Keratinocyte (primary cell): ENCODE measurements at regions not wholly inside any gene's neighbourhood (a gene's known extent, or its start where the extent isn't known, plus 50 kb on each side); places are given as distances from the start of the nearest gene placed in this dataset.
A peak's percentile ranks its signal among the peaks of the same experiment; 100 is the strongest.

ENCODE experiments used
- DNase-seq: peaks from one replicate; pipeline ENCODE4 v3.0.0-alpha.2; 2011; ENCODE audit warnings: low read depth, missing footprints, low spot score
- FAIRE-seq: peaks from 2 replicates; lab custom pipeline; 2011; peaks lifted over from hg19 to GRCh38; lab: Jason Lieb, UNC
- H2AFZ ChIP-seq: 2 replicates; pipeline ENCODE4 v1.6.0; 2012; ENCODE audit warnings: low read length, control low read depth, inconsistent platforms; ENCODE audit not compliant: control insufficient read depth
- H3K27ac ChIP-seq: 2 replicates; pipeline ENCODE4 v1.5.1; 2011; ENCODE audit warnings: low read length; ENCODE audit not compliant: control insufficient read depth, insufficient read depth
- H3K27me3 ChIP-seq: 3 replicates; pipeline ENCODE4 v1.6.0; 2011; ENCODE audit warnings: low read length; ENCODE audit not compliant: control insufficient read depth, insufficient read depth; ENCODE audit errors: extremely low read depth
- H3K36me3 ChIP-seq, 2 experiments: 2 replicates in 1 of 2; 3 replicates in 1 of 2; pipeline ENCODE4 v1.5.1; 2011; ENCODE audit warnings: low read length in 2 of 2, mild to moderate bottlenecking in 1 of 2; ENCODE audit not compliant: control insufficient read depth in 2 of 2, insufficient read depth in 2 of 2; ENCODE audit errors: extremely low read depth in 1 of 2
- H3K4me1 ChIP-seq: 3 replicates; pipeline ENCODE4 v1.5.1; 2011; ENCODE audit warnings: low read length; ENCODE audit not compliant: control insufficient read depth, insufficient read depth; ENCODE audit errors: extremely low read depth
- H3K4me2 ChIP-seq: 3 replicates; pipeline ENCODE4 v1.6.0; 2011; ENCODE audit warnings: low read depth, low read length; ENCODE audit not compliant: control insufficient read depth, insufficient read depth; ENCODE audit errors: extremely low read depth
- H3K4me3 ChIP-seq, 3 experiments: fragments of 200-600 bp in 1 of 3; sonication (generic) in 1 of 3; 2 replicates in 2 of 3; 3 replicates in 1 of 3; pipeline ENCODE4 v1.5.1; 2011 to 2016; ENCODE audit warnings: low read length in 3 of 3, mild to moderate bottlenecking in 3 of 3, control low read depth in 2 of 3, inconsistent platforms in 1 of 3, low read depth in 1 of 3, mixed read lengths in 1 of 3, mixed run types in 1 of 3, moderate library complexity in 1 of 3; ENCODE audit not compliant: control insufficient read depth in 2 of 3, insufficient read depth in 2 of 3; ENCODE audit errors: extremely low read depth in 1 of 3
- H3K79me2 ChIP-seq: 2 replicates; pipeline ENCODE4 v1.6.0; 2012; ENCODE audit warnings: low read length; ENCODE audit not compliant: control insufficient read depth, insufficient read depth
- H3K9ac ChIP-seq: 3 replicates; pipeline ENCODE4 v1.6.0; 2011; ENCODE audit warnings: low read length; ENCODE audit not compliant: control insufficient read depth, insufficient read depth; ENCODE audit errors: extremely low read depth
- H3K9me1 ChIP-seq: 3 replicates; pipeline ENCODE4 v1.6.0; 2011; ENCODE audit warnings: low read length; ENCODE audit not compliant: control insufficient read depth, insufficient read depth; ENCODE audit errors: extremely low read depth
- H3K9me3 ChIP-seq: 2 replicates; pipeline ENCODE4 v1.5.1; 2012; ENCODE audit warnings: low read depth, low read length; ENCODE audit not compliant: control insufficient read depth
- H4K20me1 ChIP-seq: 3 replicates; pipeline ENCODE4 v1.6.0; 2011; ENCODE audit warnings: low read length; ENCODE audit not compliant: control insufficient read depth, insufficient read depth; ENCODE audit errors: extremely low read depth
- EZH2 ChIP-seq: IDR thresholded peaks from one replicate; pipeline ENCODE4 v1.6.1; 2012; ENCODE audit warnings: inconsistent platforms, mild to moderate bottlenecking, low read length, moderate library complexity
- dilution Hi-C: fragments of 300-500 bp; cut with MboI; formaldehyde crosslinking; loops from one replicate; pipeline ENCODE4 v1.7.0; 2020; ENCODE audit warnings: low sequenced_read_pairs; ENCODE audit not compliant: extremely low pct_ligation_motif_present
- TF ChIP-seq, protein P1 (sequence below), 3 experiments: IDR thresholded peaks in 1 of 3; conservative IDR thresholded peaks in 1 of 3; optimal IDR thresholded peaks in 1 of 3; 2 replicates in 2 of 3; 3 replicates in 1 of 3; pipeline versions ENCODE3 to v1.5.1; 2011; ENCODE audit warnings: low read length in 3 of 3, mild to moderate bottlenecking in 3 of 3, moderate library complexity in 2 of 3, control low read depth in 1 of 3, inconsistent platforms in 1 of 3; ENCODE audit not compliant: insufficient read depth in 2 of 3; ENCODE audit errors: extremely low read depth in 1 of 3

- FAIRE-seq (no peak), DNase-seq (no peak)
- H3K79me2 ChIP-seq: no peaks in the 10 kb centered on the region
- no peaks in the 10 kb centered on the region for H3K9me1 ChIP-seq
- peak overlapping the region in 1 of 3 experiments; percentile 29 for H3K4me3 ChIP-seq
- H2AFZ ChIP-seq: peak overlapping the region; percentile 63
- no peak for TF ChIP-seq EZH2
- TF ChIP-seq, protein P1, sequence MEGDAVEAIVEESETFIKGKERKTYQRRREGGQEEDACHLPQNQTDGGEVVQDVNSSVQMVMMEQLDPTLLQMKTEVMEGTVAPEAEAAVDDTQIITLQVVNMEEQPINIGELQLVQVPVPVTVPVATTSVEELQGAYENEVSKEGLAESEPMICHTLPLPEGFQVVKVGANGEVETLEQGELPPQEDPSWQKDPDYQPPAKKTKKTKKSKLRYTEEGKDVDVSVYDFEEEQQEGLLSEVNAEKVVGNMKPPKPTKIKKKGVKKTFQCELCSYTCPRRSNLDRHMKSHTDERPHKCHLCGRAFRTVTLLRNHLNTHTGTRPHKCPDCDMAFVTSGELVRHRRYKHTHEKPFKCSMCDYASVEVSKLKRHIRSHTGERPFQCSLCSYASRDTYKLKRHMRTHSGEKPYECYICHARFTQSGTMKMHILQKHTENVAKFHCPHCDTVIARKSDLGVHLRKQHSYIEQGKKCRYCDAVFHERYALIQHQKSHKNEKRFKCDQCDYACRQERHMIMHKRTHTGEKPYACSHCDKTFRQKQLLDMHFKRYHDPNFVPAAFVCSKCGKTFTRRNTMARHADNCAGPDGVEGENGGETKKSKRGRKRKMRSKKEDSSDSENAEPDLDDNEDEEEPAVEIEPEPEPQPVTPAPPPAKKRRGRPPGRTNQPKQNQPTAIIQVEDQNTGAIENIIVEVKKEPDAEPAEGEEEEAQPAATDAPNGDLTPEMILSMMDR (optimal IDR thresholded peaks at IDR 0.05 in 1 of 3, IDR thresholded peaks at IDR 0.05 in 1 of 3, conservative IDR thresholded peaks at IDR 0.05 in 1 of 3; ENCODE audit: extremely low read depth in 1 of 3, insufficient read depth in 2 of 3, low read length in 3 of 3): no peak
- H3K4me1 ChIP-seq: no peaks in the 10 kb centered on the region
- peaks cover 18% of the 10 kb centered on the region for H3K27me3 ChIP-seq
- dilution Hi-C loops: no loop called here
- peak overlapping the region; percentile 68 for H3K4me2 ChIP-seq
- no peaks in the 10 kb centered on the region for H3K36me3 ChIP-seq
- no peaks in the 10 kb centered on the region for H3K9me3 ChIP-seq
- H3K27ac ChIP-seq: no peak overlapping the region
- H3K9ac ChIP-seq: no peak overlapping the region
- no peaks in the 10 kb centered on the region for H4K20me1 ChIP-seq
These were observed 193.0 kb downstream of the MELK start for GRCh38 chr9:36765468-36766341.

GRCh38 chr9:36768677-36769076 is 196.0 kb downstream of the MELK start:
- Histone ChIP-seq H2AFZ (no peak overlapping the region), H3K4me3 (no peak overlapping the region), H4K20me1 (no peaks in the 10 kb centered on the region), H3K36me3 (no peaks in the 10 kb centered on the region), H3K27me3 (peaks cover 15% of the 10 kb centered on the region), H3K79me2 (no peaks in the 10 kb centered on the region), H3K9me1 (no peaks in the 10 kb centered on the region), H3K9ac (no peak overlapping the region), H3K9me3 (no peaks in the 10 kb centered on the region), H3K4me1 (no peaks in the 10 kb centered on the region), H3K27ac (no peak overlapping the region), H3K4me2 (no peak overlapping the region)
- FAIRE-seq: no peak
- TF ChIP-seq, protein P1 (optimal IDR thresholded peaks at IDR 0.05 in 1 of 3, IDR thresholded peaks at IDR 0.05 in 1 of 3, conservative IDR thresholded peaks at IDR 0.05 in 1 of 3; ENCODE audit: extremely low read depth in 1 of 3, insufficient read depth in 2 of 3, low read length in 3 of 3): no peak
- no peak for TF ChIP-seq EZH2
- DNase-seq: no peak
- dilution Hi-C loops: no loop called here
